SU-DHL-6 (cell line): ENCODE measurements at regions not wholly inside any gene's neighbourhood (a gene's known extent, or its start where the extent isn't known, plus 50 kb on each side); places are given as distances from the start of the nearest gene placed in this dataset.

Source experiments
- H2AFZ ChIP-seq: fragments of 200-600 bp; sonication (generic); 2 replicates; pipeline ENCODE4 v1.6.1; 2014; ENCODE audit warnings: low read depth, mild to moderate bottlenecking, moderate library complexity, mixed read lengths, antibody characterized with exemption, low read length; ENCODE audit not compliant: severe bottlenecking
- H3F3A ChIP-seq: fragments of 200-600 bp; shearing (Covaris generic); 2 replicates; pipeline ENCODE4 v1.6.0; 2016; ENCODE audit warnings: antibody characterized with exemption, mild to moderate bottlenecking; ENCODE audit not compliant: insufficient read depth
- H3K27ac ChIP-seq: fragments of 200-600 bp; sonication (generic); 2 replicates; pipeline ENCODE4 v1.5.1; 2016; ENCODE audit warnings: low read depth, mild to moderate bottlenecking, low read length, moderate library complexity, mixed read lengths
- H3K27me3 ChIP-seq: fragments of 200-600 bp; sonication (generic), shearing (Covaris generic); 2 replicates; pipeline ENCODE4 v1.6.0; 2014; ENCODE audit warnings: mild to moderate bottlenecking, low read length
- H3K36me3 ChIP-seq: fragments of 200-600 bp; sonication (generic); 2 replicates; pipeline ENCODE4 v1.6.1; 2014; ENCODE audit warnings: mild to moderate bottlenecking, low read length, mixed read lengths
- H3K4me2 ChIP-seq: fragments of 300-600, 200-600 bp; shearing (Covaris generic), sonication (generic); 2 replicates; pipeline ENCODE4 v1.6.0; 2014; ENCODE audit warnings: low read length, low read depth, mild to moderate bottlenecking; ENCODE audit not compliant: poor library complexity, severe bottlenecking
- H3K4me3 ChIP-seq: fragments of 200-600 bp; sonication (generic); 2 replicates; pipeline ENCODE4 v1.5.1; 2014; ENCODE audit warnings: antibody characterized with exemption, low read length, mild to moderate bottlenecking, mixed read lengths; ENCODE audit not compliant: insufficient read depth, poor library complexity, severe bottlenecking
- H3K79me2 ChIP-seq: fragments of 200-600 bp; sonication (generic); 2 replicates; pipeline ENCODE4 v1.6.1; 2014; ENCODE audit warnings: mild to moderate bottlenecking, low read length, moderate library complexity; ENCODE audit not compliant: insufficient read depth
- H3K9ac ChIP-seq: fragments of 200-600 bp; sonication (generic); 2 replicates; pipeline ENCODE4 v1.7.0; 2014; ENCODE audit warnings: mild to moderate bottlenecking, low read length
- H3K9me2 ChIP-seq: fragments of 200-600 bp; sonication (generic); replicated peaks from 2 replicates; pipeline ENCODE4 v1.6.1; 2014; ENCODE audit warnings: low read length; ENCODE audit not compliant: insufficient read depth
- H3K9me3 ChIP-seq: fragments of 200-600 bp; sonication (generic); 2 replicates; pipeline ENCODE4 v1.6.1; 2014; ENCODE audit warnings: low read length, mixed read lengths; ENCODE audit not compliant: insufficient read depth
- H4K20me1 ChIP-seq: fragments of 200-600 bp; sonication (generic); 2 replicates; pipeline ENCODE4 v1.6.1; 2014; ENCODE audit warnings: low read depth, mild to moderate bottlenecking, antibody characterized with exemption, low read length, moderate library complexity, mixed read lengths
- EZH2phosphoT487 ChIP-seq: fragments of 200-600 bp; sonication (generic), shearing (Covaris generic); conservative IDR thresholded peaks from 2 replicates; pipeline ENCODE4 v1.6.1; 2018; ENCODE audit warnings: mild to moderate bottlenecking, antibody characterized with exemption, low read length, moderate library complexity, mixed read lengths
- TF ChIP-seq, protein P1 (sequence below): fragments of 200-600 bp; sonication (generic); IDR thresholded peaks from one replicate; pipeline ENCODE4 v1.5.1; 2017; ENCODE audit warnings: antibody characterized with exemption, mild to moderate bottlenecking, low read length, moderate library complexity; ENCODE audit not compliant: insufficient read depth, poor library complexity, severe bottlenecking

DNA sequence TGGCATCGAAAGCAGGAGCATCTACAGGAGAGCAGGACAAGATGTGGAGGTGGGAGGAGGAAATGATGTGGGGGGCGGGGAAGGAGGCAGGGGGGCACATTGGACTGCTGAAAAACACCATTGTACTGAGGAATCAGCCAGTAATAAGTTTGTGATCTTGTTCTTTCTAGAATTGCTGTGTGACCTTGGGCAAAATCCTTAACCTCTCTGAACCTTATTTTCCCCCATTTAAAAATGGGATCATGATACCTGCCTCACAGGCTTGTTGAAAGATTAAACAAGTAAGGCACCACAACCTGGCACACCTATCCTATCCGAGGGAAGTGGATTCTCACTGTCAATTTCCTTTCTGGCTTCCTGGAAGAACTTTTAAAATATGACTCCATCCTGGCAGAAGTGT lies 56.9 kb upstream of the ARRDC4 start:
- Histone ChIP-seq H3K4me3 (no peak overlapping the region), H3K27ac (no peak overlapping the region), H3K4me2 (no peak overlapping the region), H3K27me3 (no peaks in the 10 kb centered on the region), H2AFZ (no peak overlapping the region), H3K9ac (no peak overlapping the region), H3K9me2 (no peaks in the 10 kb centered on the region), H4K20me1 (no peaks in the 10 kb centered on the region), H3F3A (no peaks in the 10 kb centered on the region), H3K79me2 (no peaks in the 10 kb centered on the region), H3K9me3 (no peaks in the 10 kb centered on the region), H3K36me3 (no peaks in the 10 kb centered on the region)
- TF ChIP-seq, protein P1, sequence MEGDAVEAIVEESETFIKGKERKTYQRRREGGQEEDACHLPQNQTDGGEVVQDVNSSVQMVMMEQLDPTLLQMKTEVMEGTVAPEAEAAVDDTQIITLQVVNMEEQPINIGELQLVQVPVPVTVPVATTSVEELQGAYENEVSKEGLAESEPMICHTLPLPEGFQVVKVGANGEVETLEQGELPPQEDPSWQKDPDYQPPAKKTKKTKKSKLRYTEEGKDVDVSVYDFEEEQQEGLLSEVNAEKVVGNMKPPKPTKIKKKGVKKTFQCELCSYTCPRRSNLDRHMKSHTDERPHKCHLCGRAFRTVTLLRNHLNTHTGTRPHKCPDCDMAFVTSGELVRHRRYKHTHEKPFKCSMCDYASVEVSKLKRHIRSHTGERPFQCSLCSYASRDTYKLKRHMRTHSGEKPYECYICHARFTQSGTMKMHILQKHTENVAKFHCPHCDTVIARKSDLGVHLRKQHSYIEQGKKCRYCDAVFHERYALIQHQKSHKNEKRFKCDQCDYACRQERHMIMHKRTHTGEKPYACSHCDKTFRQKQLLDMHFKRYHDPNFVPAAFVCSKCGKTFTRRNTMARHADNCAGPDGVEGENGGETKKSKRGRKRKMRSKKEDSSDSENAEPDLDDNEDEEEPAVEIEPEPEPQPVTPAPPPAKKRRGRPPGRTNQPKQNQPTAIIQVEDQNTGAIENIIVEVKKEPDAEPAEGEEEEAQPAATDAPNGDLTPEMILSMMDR = no peak
- no peak for TF ChIP-seq EZH2phosphoT487

DNA sequence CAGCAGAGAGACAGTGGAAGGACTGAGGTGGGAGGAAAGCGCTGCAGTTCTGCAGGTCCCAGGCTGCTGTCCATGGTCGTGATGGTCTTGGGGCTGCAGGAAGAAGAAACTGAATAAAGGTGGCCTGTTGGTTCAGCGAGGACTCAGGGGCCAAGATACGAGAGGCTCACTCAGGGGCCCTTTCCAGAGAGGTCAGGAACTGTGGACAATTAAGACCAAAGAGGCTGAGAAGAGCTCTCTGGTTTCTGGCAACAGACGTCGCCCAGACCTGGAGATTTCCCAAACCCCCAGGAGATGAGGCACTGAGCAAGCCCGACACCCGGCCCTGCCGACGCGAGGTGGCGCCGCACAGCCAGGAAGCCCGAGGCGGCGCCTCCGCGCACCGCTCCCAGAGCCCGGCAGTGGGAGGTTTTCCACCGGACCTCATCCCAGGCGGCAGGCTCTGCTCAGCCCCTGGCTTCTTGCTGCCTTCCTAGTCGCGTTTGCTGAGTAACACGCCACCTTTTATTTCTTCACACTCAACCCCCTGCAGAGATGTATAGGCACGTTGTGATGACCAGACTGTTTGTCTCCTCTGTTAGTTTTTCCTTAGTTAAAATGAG lies 56.4 kb upstream of the ARRDC4 start:
- Histone ChIP-seq H3K27me3 (no peaks in the 10 kb centered on the region), H3K36me3 (no peaks in the 10 kb centered on the region), H3K4me2 (no peak overlapping the region), H2AFZ (no peak overlapping the region), H3K9me3 (no peaks in the 10 kb centered on the region), H3K4me3 (no peak overlapping the region), H3K9ac (no peak overlapping the region), H3K79me2 (no peaks in the 10 kb centered on the region), H4K20me1 (no peaks in the 10 kb centered on the region), H3K9me2 (no peaks in the 10 kb centered on the region), H3F3A (no peaks in the 10 kb centered on the region), H3K27ac (no peak overlapping the region)
- no peak for TF ChIP-seq EZH2phosphoT487
- TF ChIP-seq, protein P1 = no peak

DNA sequence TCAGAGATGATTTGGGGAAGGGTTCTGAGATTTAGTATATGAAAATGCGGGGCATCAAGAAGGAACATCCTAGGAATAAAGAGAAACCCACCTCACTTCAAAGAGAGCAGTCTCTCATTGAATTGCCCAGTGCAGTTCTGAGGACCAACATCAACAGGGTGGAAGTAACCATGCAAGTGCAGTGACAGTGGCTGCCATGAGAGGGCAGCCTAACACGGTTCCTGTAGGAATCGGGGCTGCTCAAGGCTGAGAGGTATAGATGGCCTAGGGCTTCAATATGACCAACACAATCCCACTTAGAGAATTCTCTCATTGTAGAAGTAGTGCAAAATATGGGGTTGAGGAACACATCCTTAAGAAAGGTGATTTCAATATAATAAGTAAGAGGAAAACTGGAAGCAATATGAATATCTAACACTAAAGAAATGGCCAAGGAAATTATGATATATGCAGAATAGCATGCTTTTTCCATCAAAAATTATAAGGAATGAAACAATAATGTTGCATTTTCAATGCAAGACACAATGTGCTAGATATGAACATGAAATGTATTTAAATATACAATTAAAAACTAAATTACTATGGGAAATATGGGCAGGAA lies 51.1 kb upstream of the ARRDC4 start:
- H3K27me3 ChIP-seq = no peaks in the 10 kb centered on the region
- no peak overlapping the region for H3K27ac ChIP-seq
- no peaks in the 10 kb centered on the region for H3K9me2 ChIP-seq
- H3F3A ChIP-seq = no peaks in the 10 kb centered on the region
- H4K20me1 ChIP-seq = no peaks in the 10 kb centered on the region
- H3K9ac ChIP-seq = no peak overlapping the region
- no peak overlapping the region for H2AFZ ChIP-seq
- no peaks in the 10 kb centered on the region for H3K9me3 ChIP-seq
- no peak overlapping the region for H3K4me2 ChIP-seq
- H3K79me2 ChIP-seq = no peaks in the 10 kb centered on the region
- H3K36me3 ChIP-seq = no peaks in the 10 kb centered on the region
- TF ChIP-seq EZH2phosphoT487 = no peak
- TF ChIP-seq, protein P1 = peak; percentile 76
- no peak overlapping the region for H3K4me3 ChIP-seq
